CD4-positive, CD25-positive, alpha-beta regulatory T cell (primary cell): ENCODE measurements at regions not wholly inside any gene's neighbourhood (a gene's known extent, or its start where the extent isn't known, plus 50 kb on each side); places are given as distances from the start of the nearest gene placed in this dataset.
A peak's percentile ranks its signal among the peaks of the same experiment; 100 is the strongest.

ENCODE experiments used
- ATAC-seq, 2 donors: fragments of 150-1000 bp; cut with Tn5 transposase; one replicate each; pipeline ENCODE4 v1.10.0; 2021; ENCODE audit warnings: low read depth in 2 of 2, moderate number of reproducible peaks in 2 of 2, moderate library complexity in 1 of 2
- DNase-seq, 3 donors: peaks; one replicate each; pipeline versions ENCODE4 v3.0.0 to v3.0.0-alpha.2; 2012 to 2022; ENCODE audit warnings: mixed read lengths in 1 of 3
- H3K27ac ChIP-seq: one replicate; pipeline ENCODE4 v1.7.0; 2013; ENCODE audit warnings: mild to moderate bottlenecking, low read length; ENCODE audit not compliant: insufficient read depth, poor library complexity, severe bottlenecking
- H3K27me3 ChIP-seq: one replicate; pipeline ENCODE4 v1.7.0; 2013; ENCODE audit warnings: low read length; ENCODE audit not compliant: control insufficient read depth, insufficient read depth
- H3K36me3 ChIP-seq: one replicate; pipeline ENCODE4 v1.7.0; 2013; ENCODE audit warnings: mild to moderate bottlenecking, low read length, moderate library complexity; ENCODE audit not compliant: control insufficient read depth, insufficient read depth
- H3K4me1 ChIP-seq: 2 replicates; pipeline ENCODE4 v1.7.0; 2013; ENCODE audit warnings: mild to moderate bottlenecking, low read length; ENCODE audit not compliant: insufficient read depth, control insufficient read depth, poor library complexity, severe bottlenecking
- H3K4me3 ChIP-seq: one replicate; pipeline ENCODE4 v1.7.0; 2013; ENCODE audit warnings: low read depth, mild to moderate bottlenecking, low read length, moderate library complexity
- H3K9me3 ChIP-seq, 2 experiments: 1 replicate in 1 of 2; 2 replicates in 1 of 2; pipeline ENCODE4 v1.7.0; 2013; ENCODE audit warnings: low read length in 2 of 2, mild to moderate bottlenecking in 1 of 2, moderate library complexity in 1 of 2; ENCODE audit not compliant: control insufficient read depth in 2 of 2
- H3K27ac Mint-ChIP-seq, 3 donors: one replicate each; pipeline ENCODE4 v1.8.0; 2020 to 2022; ENCODE audit warnings: mild to moderate bottlenecking in 3 of 3, mixed read lengths in 3 of 3, moderate library complexity in 2 of 3
- H3K27me3 Mint-ChIP-seq: one replicate; pipeline ENCODE4 v1.8.0; 2022; ENCODE audit warnings: mild to moderate bottlenecking, mixed read lengths
- H3K36me3 Mint-ChIP-seq: one replicate; pipeline ENCODE4 v1.8.0; 2020; ENCODE audit warnings: mixed read lengths
- H3K4me1 Mint-ChIP-seq, 4 donors: one replicate each; pipeline ENCODE4 v1.8.0; 2020 to 2022; ENCODE audit warnings: mixed read lengths in 4 of 4, mild to moderate bottlenecking in 1 of 4
- H3K4me3 Mint-ChIP-seq, 4 donors: one replicate each; pipeline ENCODE4 v1.8.0; 2020 to 2022; ENCODE audit warnings: mild to moderate bottlenecking in 4 of 4, mixed read lengths in 4 of 4, moderate library complexity in 3 of 4
- H3K9me3 Mint-ChIP-seq, 7 donors: one replicate each; pipeline ENCODE4 v1.8.0; 2020 to 2022; ENCODE audit warnings: mixed read lengths in 7 of 7, mild to moderate bottlenecking in 3 of 7, moderate library complexity in 2 of 7

GRCh38 chr17:65374966-65375365 lies 186.5 kb downstream of the AXIN2 start:
- no peak for ATAC-seq
- H3K9me3 ChIP-seq: no peaks in the 10 kb centered on the region
- peaks cover 0 to 1% (median 0%) of the 10 kb centered on the region in 7 donors for H3K9me3 Mint-ChIP-seq
- no peak overlapping the region for H3K4me3 ChIP-seq
- H3K27ac ChIP-seq: no peak overlapping the region
- H3K36me3 ChIP-seq: no peaks in the 10 kb centered on the region
- DNase-seq: no peak
- no peak overlapping the region for H3K27ac Mint-ChIP-seq
- H3K4me1 ChIP-seq: no peaks in the 10 kb centered on the region
- H3K4me1 Mint-ChIP-seq: no peaks in the 10 kb centered on the region
- no peak overlapping the region for H3K4me3 Mint-ChIP-seq
- H3K27me3 ChIP-seq: peaks cover 2% of the 10 kb centered on the region
- H3K27me3 Mint-ChIP-seq: peaks cover 40% of the 10 kb centered on the region
- no peaks in the 10 kb centered on the region for H3K36me3 Mint-ChIP-seq

GRCh38 chr17:65371702-65372101 lies 189.7 kb downstream of the AXIN2 start:
- peaks cover 2% of the 10 kb centered on the region for H3K27me3 ChIP-seq
- H3K36me3 ChIP-seq: no peaks in the 10 kb centered on the region
- H3K27me3 Mint-ChIP-seq: peaks cover 30% of the 10 kb centered on the region
- peaks cover 0 to 7% (median 0%) of the 10 kb centered on the region in 7 donors for H3K9me3 Mint-ChIP-seq
- H3K36me3 Mint-ChIP-seq: no peaks in the 10 kb centered on the region
- DNase-seq (no peak), ATAC-seq (no peak)
- no peak overlapping the region for H3K4me3 ChIP-seq
- H3K27ac ChIP-seq: no peak overlapping the region
- no peaks in the 10 kb centered on the region for H3K4me1 ChIP-seq
- no peaks in the 10 kb centered on the region for H3K9me3 ChIP-seq
- H3K4me3 Mint-ChIP-seq: no peak overlapping the region
- H3K27ac Mint-ChIP-seq: no peak overlapping the region
- no peaks in the 10 kb centered on the region for H3K4me1 Mint-ChIP-seq

DNA sequence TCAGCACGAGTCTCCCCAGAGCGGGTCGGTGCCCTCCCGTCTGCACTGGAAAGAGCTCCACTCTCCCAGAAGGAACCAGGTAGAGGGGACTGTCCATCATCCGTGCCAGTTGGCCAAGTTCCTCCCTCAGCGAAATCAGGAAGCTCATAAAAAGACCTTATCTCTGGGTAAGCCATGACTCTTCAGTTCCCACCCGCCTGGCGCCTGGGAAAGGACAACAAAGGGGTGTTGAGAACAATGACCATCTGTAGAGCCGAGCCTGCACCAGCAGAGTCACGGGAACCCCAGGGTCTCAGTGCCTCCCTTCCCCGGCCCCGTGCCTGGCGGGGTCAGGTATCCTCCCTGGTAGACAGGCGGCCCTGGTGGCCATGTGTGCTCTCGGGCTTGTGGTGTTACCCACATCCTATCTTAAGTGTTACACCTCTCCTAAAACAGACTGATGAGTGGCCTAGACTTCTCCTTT lies 190.7 kb downstream of the AXIN2 start:
- H3K27ac ChIP-seq: no peak overlapping the region
- no peak overlapping the region for H3K27ac Mint-ChIP-seq
- H3K9me3 ChIP-seq: no peaks in the 10 kb centered on the region
- peaks cover 0 to 7% (median 0%) of the 10 kb centered on the region in 7 donors for H3K9me3 Mint-ChIP-seq
- no peak overlapping the region for H3K4me3 Mint-ChIP-seq
- no peaks in the 10 kb centered on the region for H3K4me1 Mint-ChIP-seq
- no peaks in the 10 kb centered on the region for H3K36me3 Mint-ChIP-seq
- DNase-seq (peak in 1 of 3 donors; percentile 12), ATAC-seq (no peak)
- H3K4me1 ChIP-seq: no peaks in the 10 kb centered on the region
- H3K4me3 ChIP-seq: no peak overlapping the region
- peaks cover 2% of the 10 kb centered on the region for H3K27me3 ChIP-seq
- peaks cover 30% of the 10 kb centered on the region for H3K27me3 Mint-ChIP-seq
- no peaks in the 10 kb centered on the region for H3K36me3 ChIP-seq

DNA sequence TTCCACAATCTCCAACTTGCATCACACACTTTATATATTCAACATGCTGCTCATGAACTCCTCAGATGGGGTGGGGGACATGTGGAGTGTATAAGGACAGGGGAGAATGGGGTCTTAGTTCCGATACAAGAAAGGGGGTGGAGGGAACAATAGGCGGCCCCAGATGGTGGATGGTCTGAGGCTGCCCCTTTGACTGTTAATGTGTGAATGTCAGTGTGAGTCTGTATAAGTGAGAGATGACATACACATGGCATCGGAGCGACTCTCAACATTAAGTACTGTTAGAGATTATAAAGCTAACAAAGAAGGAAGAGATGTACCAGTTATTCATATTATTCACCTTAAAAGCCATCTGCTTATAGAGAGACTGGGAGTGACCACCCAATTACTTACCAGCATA lies 193.1 kb downstream of the AXIN2 start:
- no peak for ATAC-seq
- Histone ChIP-seq H3K27ac (no peak overlapping the region), H3K9me3 (no peaks in the 10 kb centered on the region), H3K36me3 (no peaks in the 10 kb centered on the region), H3K4me1 (no peaks in the 10 kb centered on the region), H3K27me3 (peaks cover 2% of the 10 kb centered on the region), H3K4me3 (no peak overlapping the region)
- Mint-ChIP-seq H3K27ac (no peak overlapping the region), H3K27me3 (peaks cover 30% of the 10 kb centered on the region), H3K4me1 (no peaks in the 10 kb centered on the region), H3K36me3 (no peaks in the 10 kb centered on the region), H3K9me3 (peaks cover 0 to 8% (median 0%) of the 10 kb centered on the region in 7 donors), H3K4me3 (no peak overlapping the region)
- DNase-seq: no peak

DNA sequence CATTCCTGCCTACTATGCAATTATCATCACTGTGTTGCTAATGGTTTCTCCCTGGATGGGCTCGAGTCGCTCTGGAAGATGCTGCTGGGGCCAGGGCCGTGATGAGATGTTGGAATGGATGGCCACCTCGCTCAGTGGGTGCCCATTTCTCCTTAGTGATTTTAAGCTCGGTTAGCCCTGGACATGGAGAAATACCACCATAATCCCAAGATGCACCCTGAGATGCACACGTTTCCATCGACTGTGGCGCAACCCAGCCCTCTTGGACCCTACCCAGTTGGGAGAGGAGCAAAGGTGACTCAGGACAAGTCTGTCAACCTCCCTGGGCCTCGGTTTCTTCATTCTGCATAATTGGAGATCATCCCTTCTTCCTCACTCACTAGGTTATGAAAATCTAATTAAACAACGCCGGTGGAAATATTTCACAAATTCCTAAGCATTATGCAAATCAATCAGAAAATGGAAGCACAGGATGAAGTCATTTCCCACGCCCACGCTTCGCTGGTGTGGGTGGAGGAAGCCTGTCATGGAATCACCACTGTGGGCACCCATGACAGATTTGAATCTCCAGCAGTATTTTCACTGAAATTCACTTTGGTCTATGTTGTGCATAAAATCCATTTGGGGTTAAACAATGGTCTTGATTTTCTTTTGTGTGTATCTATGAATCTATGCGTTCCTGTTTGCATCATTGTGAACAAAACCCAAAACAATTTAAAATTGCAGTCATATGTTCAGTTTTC lies 195.2 kb downstream of the AXIN2 start:
- H3K27ac ChIP-seq: no peak overlapping the region
- no peaks in the 10 kb centered on the region for H3K36me3 ChIP-seq
- H3K27me3 Mint-ChIP-seq: peaks cover 23% of the 10 kb centered on the region
- ATAC-seq (no peak), DNase-seq (no peak)
- no peaks in the 10 kb centered on the region for H3K27me3 ChIP-seq
- no peak overlapping the region for H3K4me3 ChIP-seq
- H3K4me3 Mint-ChIP-seq: no peak overlapping the region
- H3K4me1 ChIP-seq: no peaks in the 10 kb centered on the region
- H3K9me3 Mint-ChIP-seq: peaks cover 0 to 7% (median 0%) of the 10 kb centered on the region in 7 donors
- H3K27ac Mint-ChIP-seq: no peak overlapping the region
- no peaks in the 10 kb centered on the region for H3K9me3 ChIP-seq
- H3K36me3 Mint-ChIP-seq: no peaks in the 10 kb centered on the region
- H3K4me1 Mint-ChIP-seq: no peaks in the 10 kb centered on the region

DNA sequence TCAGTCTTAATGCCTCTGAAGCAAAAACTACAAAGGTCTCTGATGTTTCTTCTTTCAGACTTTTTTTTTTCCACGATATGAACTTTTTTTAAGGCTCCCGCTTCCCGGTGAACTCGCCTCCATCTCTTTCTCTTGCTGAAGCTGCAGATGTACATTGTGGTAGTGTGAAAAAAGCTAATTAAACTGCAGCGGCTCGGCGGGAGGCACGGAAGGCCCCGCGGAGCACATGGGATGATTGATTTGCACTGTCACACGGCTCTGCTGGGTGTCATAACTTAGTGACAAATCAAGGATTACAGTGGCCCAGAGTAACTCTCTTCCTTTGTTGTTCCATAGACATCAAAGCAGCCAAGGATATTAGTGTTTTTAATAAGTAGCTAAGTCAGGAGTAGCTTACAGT lies 196.3 kb downstream of the AXIN2 start:
- ATAC-seq (no peak), DNase-seq (no peak)
- Histone ChIP-seq H3K4me1 (no peaks in the 10 kb centered on the region), H3K27me3 (no peaks in the 10 kb centered on the region), H3K27ac (no peak overlapping the region), H3K36me3 (no peaks in the 10 kb centered on the region), H3K4me3 (no peak overlapping the region), H3K9me3 (no peaks in the 10 kb centered on the region)
- Mint-ChIP-seq H3K27me3 (peaks cover 12% of the 10 kb centered on the region), H3K27ac (no peak overlapping the region), H3K4me3 (no peak overlapping the region), H3K36me3 (no peaks in the 10 kb centered on the region), H3K4me1 (no peaks in the 10 kb centered on the region), H3K9me3 (peaks cover 0 to 7% (median 0%) of the 10 kb centered on the region in 7 donors)

DNA sequence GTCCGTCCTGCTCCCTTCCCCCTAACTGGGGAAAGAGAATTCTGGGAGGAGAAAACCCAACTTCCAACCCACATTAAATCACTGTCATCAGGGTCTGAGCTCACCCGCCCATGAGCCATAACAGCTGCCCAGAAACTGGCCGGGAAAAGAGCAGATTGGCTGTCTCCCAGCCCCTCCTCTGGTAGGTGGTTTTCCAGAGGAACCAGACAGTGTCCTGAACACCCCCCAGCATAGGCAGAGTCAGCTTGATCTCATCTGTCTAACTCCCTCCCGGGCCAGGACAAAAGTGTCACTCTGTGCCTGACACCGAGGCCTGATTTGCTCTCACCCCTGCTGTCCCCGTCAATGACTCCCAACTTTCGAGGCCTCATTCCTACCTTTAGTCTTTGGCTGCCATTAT lies 197.0 kb downstream of the AXIN2 start:
- no peaks in the 10 kb centered on the region for H3K36me3 ChIP-seq
- H3K4me3 Mint-ChIP-seq: no peak overlapping the region
- H3K27ac ChIP-seq: no peak overlapping the region
- no peaks in the 10 kb centered on the region for H3K9me3 ChIP-seq
- no peaks in the 10 kb centered on the region for H3K4me1 ChIP-seq
- H3K27ac Mint-ChIP-seq: no peak overlapping the region
- ATAC-seq: no peak
- no peaks in the 10 kb centered on the region for H3K36me3 Mint-ChIP-seq
- peaks cover 0 to 7% (median 0%) of the 10 kb centered on the region in 7 donors for H3K9me3 Mint-ChIP-seq
- peaks cover 12% of the 10 kb centered on the region for H3K27me3 Mint-ChIP-seq
- H3K27me3 ChIP-seq: no peaks in the 10 kb centered on the region
- no peak overlapping the region for H3K4me3 ChIP-seq
- DNase-seq: no peak
- no peaks in the 10 kb centered on the region for H3K4me1 Mint-ChIP-seq

DNA sequence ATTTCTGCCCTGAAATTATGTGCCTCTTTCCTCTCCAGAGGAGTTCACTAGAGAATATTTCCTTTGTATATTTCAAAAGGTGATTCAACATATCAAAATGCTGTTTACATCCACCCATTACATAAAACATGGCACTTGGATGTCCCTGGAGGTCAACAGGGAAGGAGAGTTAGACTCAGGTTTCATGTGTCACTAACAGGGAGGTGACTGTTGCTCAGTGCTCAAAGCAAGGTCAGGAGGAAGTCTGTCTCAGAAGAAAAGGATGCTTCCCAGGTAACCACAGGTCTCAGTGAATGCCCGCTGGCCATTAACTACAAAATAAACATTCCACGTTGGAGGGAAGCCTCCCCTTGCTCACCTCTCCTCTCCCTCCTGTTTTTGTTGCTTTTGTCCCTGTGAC lies 198.6 kb downstream of the AXIN2 start:
- no peak for DNase-seq
- no peaks in the 10 kb centered on the region for H3K36me3 Mint-ChIP-seq
- Histone ChIP-seq H3K4me1 (no peaks in the 10 kb centered on the region), H3K4me3 (no peak overlapping the region), H3K36me3 (no peaks in the 10 kb centered on the region), H3K9me3 (no peaks in the 10 kb centered on the region), H3K27ac (no peak overlapping the region), H3K27me3 (no peaks in the 10 kb centered on the region)
- peaks cover 12% of the 10 kb centered on the region for H3K27me3 Mint-ChIP-seq
- no peak for ATAC-seq
- no peaks in the 10 kb centered on the region for H3K4me1 Mint-ChIP-seq
- peaks cover 0 to 3% (median 0%) of the 10 kb centered on the region in 7 donors for H3K9me3 Mint-ChIP-seq
- no peak overlapping the region for H3K4me3 Mint-ChIP-seq
- no peak overlapping the region for H3K27ac Mint-ChIP-seq
